IMR-90 (cell line): ENCODE measurements at regions not wholly inside any gene's neighbourhood (a gene's known extent, or its start where the extent isn't known, plus 50 kb on each side); places are given as distances from the start of the nearest gene placed in this dataset.

ENCODE experiments used
- ATAC-seq: fragments of 200-7000 bp; cut with Tn5 transposase; 2 replicates; pipeline ENCODE4 v1.9.1; 2020; ENCODE audit warnings: low read depth, mild to moderate bottlenecking, moderate library complexity
- BruUV-seq: library from RNA; stranded (reverse); fragments of 400-500 nt; replicated peaks from 2 replicates; lab custom pipeline; 2021; lab: Mats Ljungman, UMichigan
- CTCF ChIA-PET: fragments of 300-600 bp; formaldehyde crosslinking; extraction: SDS; loops from one replicate; lab custom pipeline; 2021; ENCODE audit warnings: antibody characterized with exemption; lab: Yijun Ruan, JAX
- POLR2A ChIA-PET: fragments of 300-600 bp; sonication (Branson Sonifier 250); formaldehyde crosslinking; loops from one replicate; lab custom pipeline; 2022; ENCODE audit warnings: antibody characterized with exemption; ENCODE audit not compliant: unreplicated experiment; lab: Charles Lee
- DNase-seq: peaks from one replicate; pipeline ENCODE4 v3.0.0; 2013
- H2AFZ ChIP-seq: replicated peaks from 2 replicates; pipeline ENCODE3; 2013; ENCODE audit warnings: low read length, mild to moderate bottlenecking; ENCODE audit not compliant: poor library complexity
- H2AK5ac ChIP-seq: 2 replicates; pipeline ENCODE4 v1.6.1; 2013; ENCODE audit warnings: low read depth, low read length, inconsistent platforms
- H2AK9ac ChIP-seq: replicated peaks from 2 replicates; pipeline ENCODE3; 2013; ENCODE audit warnings: mild to moderate bottlenecking, low read depth, low read length, moderate library complexity; ENCODE audit not compliant: poor library complexity
- H2BK120ac ChIP-seq: 2 replicates; pipeline ENCODE4 v1.6.1; 2013; ENCODE audit warnings: low read depth, low read length, inconsistent platforms
- H2BK15ac ChIP-seq: 3 replicates; pipeline ENCODE4 v1.6.1; 2013; ENCODE audit warnings: low read depth, low read length, inconsistent platforms
- H2BK20ac ChIP-seq: 2 replicates; pipeline ENCODE4 v1.6.1; 2013; ENCODE audit warnings: low read depth, mild to moderate bottlenecking, inconsistent platforms, low read length, moderate library complexity
- H2BK5ac ChIP-seq: 2 replicates; pipeline ENCODE4 v1.6.1; 2013; ENCODE audit warnings: mild to moderate bottlenecking, low read depth, low read length, inconsistent platforms; ENCODE audit not compliant: poor library complexity, severe bottlenecking
- H3K14ac ChIP-seq: replicated peaks from 2 replicates; pipeline ENCODE4 v1.6.1; 2013; ENCODE audit warnings: low read depth, low read length, inconsistent platforms
- H3K18ac ChIP-seq: 2 replicates; pipeline ENCODE4 v1.6.1; 2013; ENCODE audit warnings: low read depth, low read length, control low read depth
- H3K23ac ChIP-seq: 2 replicates; pipeline ENCODE4 v1.6.1; 2013; ENCODE audit warnings: low read depth, low read length, inconsistent platforms
- H3K27ac ChIP-seq: 2 replicates; pipeline ENCODE4 v1.5.1; 2013; ENCODE audit warnings: mild to moderate bottlenecking, control low read depth, low read length; ENCODE audit not compliant: insufficient read depth
- H3K27me3 ChIP-seq: 2 replicates; pipeline ENCODE4 v1.6.1; 2013; ENCODE audit warnings: low read length; ENCODE audit not compliant: control insufficient read depth, insufficient read depth
- H3K36me3 ChIP-seq: 2 replicates; pipeline ENCODE4 v1.6.1; 2013; ENCODE audit warnings: low read length, mixed read lengths; ENCODE audit not compliant: control insufficient read depth, insufficient read depth
- H3K4ac ChIP-seq: 2 replicates; pipeline ENCODE4 v1.6.1; 2013; ENCODE audit warnings: low read depth, low read length, inconsistent platforms
- H3K4me1 ChIP-seq: 2 replicates; pipeline ENCODE4 v1.6.1; 2013; ENCODE audit warnings: low read length, mixed read lengths; ENCODE audit not compliant: control insufficient read depth, insufficient read depth
- H3K4me2 ChIP-seq: 2 replicates; pipeline ENCODE4 v1.6.1; 2013; ENCODE audit warnings: low read depth, mild to moderate bottlenecking, control low read depth, low read length, moderate library complexity
- H3K4me3 ChIP-seq: 2 replicates; pipeline ENCODE4 v1.5.1; 2013; ENCODE audit warnings: low read depth, mild to moderate bottlenecking, control low read depth, low read length, moderate library complexity; ENCODE audit not compliant: insufficient read depth
- H3K56ac ChIP-seq: 2 replicates; pipeline ENCODE4 v1.6.1; 2013; ENCODE audit warnings: low read length, inconsistent platforms; ENCODE audit not compliant: insufficient read depth; ENCODE audit errors: extremely low read depth
- H3K79me1 ChIP-seq, 2 experiments: 2 replicates each; pipeline ENCODE4 v1.6.1; 2013; ENCODE audit warnings: low read length in 2 of 2, inconsistent platforms in 1 of 2, low read depth in 1 of 2
- H3K9ac ChIP-seq: 2 replicates; pipeline ENCODE4 v1.6.1; 2013; ENCODE audit warnings: low read depth, low read length, control low read depth
- H3K9me1 ChIP-seq: 2 replicates; pipeline ENCODE4 v1.6.1; 2013; ENCODE audit warnings: low read length, inconsistent platforms; ENCODE audit not compliant: insufficient read depth
- H3K9me3 ChIP-seq: 2 replicates; pipeline ENCODE4 v1.6.1; 2013; ENCODE audit warnings: low read length; ENCODE audit not compliant: control insufficient read depth, insufficient read depth
- H4K20me1 ChIP-seq: 2 replicates; pipeline ENCODE4 v1.6.1; 2013; ENCODE audit warnings: low read length, inconsistent platforms; ENCODE audit not compliant: insufficient read depth
- H4K5ac ChIP-seq: 2 replicates; pipeline ENCODE4 v1.6.1; 2013; ENCODE audit warnings: mild to moderate bottlenecking, low read depth, low read length, control low read depth
- H4K8ac ChIP-seq, 2 experiments: 2 replicates each; pipeline ENCODE4 v1.6.1; 2013; ENCODE audit warnings: low read depth in 2 of 2, low read length in 2 of 2, control low read depth in 1 of 2, inconsistent platforms in 1 of 2
- H4K91ac ChIP-seq: 2 replicates; pipeline ENCODE4 v1.6.1; 2013; ENCODE audit warnings: low read depth, low read length, inconsistent platforms; ENCODE audit not compliant: insufficient read depth
- BHLHE40 ChIP-seq: fragments of 150-350 bp; IDR thresholded peaks from 2 replicates; pipeline ENCODE4 v1.6.1; 2016; ENCODE audit warnings: mild to moderate bottlenecking, low read depth, low read length
- CEBPB ChIP-seq: IDR thresholded peaks from 2 replicates; pipeline ENCODE4 v1.6.1; 2012; ENCODE audit warnings: low read depth, low read length, improper control_type of control experiment
- CHD1 ChIP-seq: IDR thresholded peaks from 2 replicates; pipeline ENCODE4 v1.6.1; 2012; ENCODE audit warnings: low read depth, low read length, improper control_type of control experiment
- CTCF ChIP-seq: conservative IDR thresholded peaks from 2 replicates; pipeline ENCODE4 v1.5.1; 2012; ENCODE audit warnings: mild to moderate bottlenecking, low read depth, low read length, improper control_type of control experiment
- ELK1 ChIP-seq: fragments of 150-350 bp; IDR thresholded peaks from 2 replicates; pipeline ENCODE4 v1.6.1; 2016; ENCODE audit warnings: low read depth, mild to moderate bottlenecking, low read length, moderate library complexity, borderline replicate concordance
- FOS ChIP-seq: fragments of 150-350 bp; IDR thresholded peaks from 2 replicates; pipeline ENCODE4 v1.6.1; 2016; ENCODE audit warnings: low read depth, low read length
- MAFK ChIP-seq: IDR thresholded peaks from 2 replicates; pipeline ENCODE4 v1.6.1; 2012; ENCODE audit warnings: low read depth, low read length, improper control_type of control experiment
- MAZ ChIP-seq: IDR thresholded peaks from 2 replicates; pipeline ENCODE4 v1.6.1; 2012; ENCODE audit warnings: low read depth, mild to moderate bottlenecking, low read length, improper control_type of control experiment, moderate library complexity, borderline replicate concordance
- MXI1 ChIP-seq: IDR thresholded peaks from 2 replicates; pipeline ENCODE4 v1.6.1; 2012; ENCODE audit warnings: low read depth, mild to moderate bottlenecking, low read length, moderate library complexity, borderline replicate concordance
- NFE2L2 ChIP-seq: fragments of 150-350 bp; IDR thresholded peaks from 2 replicates; pipeline ENCODE4 v1.6.1; 2016; ENCODE audit warnings: low read depth, mild to moderate bottlenecking, low read length
- RAD21 ChIP-seq: IDR thresholded peaks from 2 replicates; pipeline ENCODE4 v1.6.1; 2012; ENCODE audit warnings: low read length, improper control_type of control experiment
- RCOR1 ChIP-seq: IDR thresholded peaks from 2 replicates; pipeline ENCODE4 v1.6.1; 2012; ENCODE audit warnings: mild to moderate bottlenecking, low read length, improper control_type of control experiment; ENCODE audit not compliant: insufficient replicate concordance
- RFX5 ChIP-seq: IDR thresholded peaks from 2 replicates; pipeline ENCODE4 v1.8.0; 2012; ENCODE audit warnings: low read depth, mild to moderate bottlenecking, low read length, moderate library complexity
- SMC3 ChIP-seq: fragments of 150-350 bp; IDR thresholded peaks from 2 replicates; pipeline ENCODE4 v1.6.1; 2016; ENCODE audit warnings: low read depth, mild to moderate bottlenecking, antibody characterized with exemption, low read length, moderate library complexity
- USF2 ChIP-seq: fragments of 150-350 bp; IDR thresholded peaks from 2 replicates; pipeline ENCODE4 v1.6.1; 2017; ENCODE audit warnings: mild to moderate bottlenecking, antibody characterized with exemption, low read length, low read depth
- dilution Hi-C: fragments of 300-500 bp; cut with HindIII; formaldehyde crosslinking; loops from one replicate; pipeline ENCODE4 v1.14.3; 2018; ENCODE audit warnings: low sequenced_read_pairs; ENCODE audit not compliant: unreplicated experiment
- in situ Hi-C: fragments of 300-500 bp; cut with MboI; formaldehyde crosslinking; loops from 3 replicates; pipeline ENCODE4 v1.14.3; 2019; ENCODE audit warnings: low sequenced_read_pairs, inconsistent platforms, mixed read lengths
- intact Hi-C: fragments of 100-400 bp; cut with micrococcal nuclease; formaldehyde crosslinking; loops from 2 replicates; pipeline ENCODE4 v1.10.0; 2022

- Histone ChIP-seq H3K79me1 (no peaks in the 10 kb centered on the region), H4K20me1 (no peaks in the 10 kb centered on the region), H3K9ac (no peak overlapping the region), H3K36me3 (no peaks in the 10 kb centered on the region), H2BK20ac (no peak overlapping the region), H3K9me1 (no peaks in the 10 kb centered on the region), H3K23ac (no peak overlapping the region), H4K8ac (no peak overlapping the region), H2AK5ac (no peak overlapping the region), H2BK15ac (no peak overlapping the region), H2BK5ac (no peak overlapping the region), H3K4ac (no peak overlapping the region), H3K4me1 (no peaks in the 10 kb centered on the region), H3K4me2 (no peak overlapping the region), H3K27ac (no peak overlapping the region), H3K4me3 (no peak overlapping the region), H3K14ac (no peak overlapping the region), H2BK120ac (no peak overlapping the region), H3K18ac (no peak overlapping the region), H2AK9ac (no peak overlapping the region), H3K27me3 (no peaks in the 10 kb centered on the region), H4K91ac (no peak overlapping the region), H2AFZ (no peak overlapping the region), H3K56ac (no peak overlapping the region), H3K9me3 (peaks cover 4% of the 10 kb centered on the region; the same call in 1 of the 2 replicates), H4K5ac (no peak overlapping the region)
- CTCF ChIA-PET: no interaction called here
- no TSS peak for BruUV-seq
- POLR2A ChIA-PET: no interaction called here
- ATAC-seq: no peak
- in situ Hi-C loops: no loop called here
- TF ChIP-seq RCOR1 (no peak), FOS (no peak), SMC3 (no peak), CHD1 (no peak), RAD21 (no peak), RFX5 (no peak), USF2 (no peak), NFE2L2 (no peak), MAFK (no peak), MAZ (no peak), BHLHE40 (no peak), CTCF (no peak), ELK1 (no peak), MXI1 (no peak), CEBPB (no peak)
- DNase-seq: no peak
- intact Hi-C loops: no loop called here
- dilution Hi-C loops: no loop called here
These were observed 87.9 kb downstream of the YIPF7 start for GRCh38 chr4:44563496-44563895.
